ENCODE measurements at regions not wholly inside any gene's neighbourhood (a gene's known extent, or its start where the extent isn't known, plus 50 kb on each side); places are given as distances from the start of the nearest gene placed in this dataset.
A peak's percentile ranks its signal among the peaks of the same experiment; 100 is the strongest.

DNA sequence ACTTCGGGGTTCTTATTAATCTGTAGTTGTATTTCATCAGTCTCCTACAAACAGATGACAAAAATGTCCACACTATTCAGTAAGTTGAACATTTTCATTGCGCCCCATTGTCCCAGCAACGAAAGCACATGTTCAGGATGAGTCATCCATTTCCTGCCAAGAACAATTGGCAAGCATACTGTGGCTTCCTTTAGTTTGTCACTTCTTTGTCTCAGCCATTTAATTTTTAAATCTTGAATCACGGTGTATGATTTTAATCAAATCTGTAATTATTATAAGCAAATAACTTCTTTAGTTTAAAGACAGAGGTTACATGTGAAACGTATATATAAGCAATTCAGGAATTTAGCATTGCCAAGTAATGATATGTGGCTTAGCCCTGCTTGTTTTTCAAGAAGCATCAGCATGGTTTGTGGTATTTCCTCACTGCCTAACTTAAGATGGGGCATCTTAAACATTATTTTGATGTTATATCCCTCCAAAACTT is 211.3 kb upstream of the KRR1 start:
- DNase-seq (ENCODE audit: low read depth), result peak; percentile 41

DNA sequence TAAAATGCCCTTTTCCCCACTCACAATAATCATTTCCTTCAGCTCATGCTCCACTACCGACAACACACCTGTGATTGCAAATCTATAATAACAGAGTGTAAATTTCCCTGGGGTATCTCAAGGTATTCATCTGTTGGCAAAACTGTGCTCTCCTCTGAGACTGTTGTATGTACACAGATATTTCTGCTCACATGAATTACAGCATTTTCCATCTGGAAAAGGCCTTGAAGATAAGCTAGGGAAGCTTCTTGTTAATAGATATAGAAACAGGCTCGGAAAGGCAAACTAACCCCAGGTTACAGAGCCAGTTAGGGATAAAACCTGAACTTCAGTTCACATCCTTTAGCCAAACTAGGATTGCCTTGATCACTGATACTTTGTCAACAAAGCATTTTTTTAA is 210.4 kb upstream of the KRR1 start:
- DNase-seq (ENCODE audit: low read depth), result no peak

DNA sequence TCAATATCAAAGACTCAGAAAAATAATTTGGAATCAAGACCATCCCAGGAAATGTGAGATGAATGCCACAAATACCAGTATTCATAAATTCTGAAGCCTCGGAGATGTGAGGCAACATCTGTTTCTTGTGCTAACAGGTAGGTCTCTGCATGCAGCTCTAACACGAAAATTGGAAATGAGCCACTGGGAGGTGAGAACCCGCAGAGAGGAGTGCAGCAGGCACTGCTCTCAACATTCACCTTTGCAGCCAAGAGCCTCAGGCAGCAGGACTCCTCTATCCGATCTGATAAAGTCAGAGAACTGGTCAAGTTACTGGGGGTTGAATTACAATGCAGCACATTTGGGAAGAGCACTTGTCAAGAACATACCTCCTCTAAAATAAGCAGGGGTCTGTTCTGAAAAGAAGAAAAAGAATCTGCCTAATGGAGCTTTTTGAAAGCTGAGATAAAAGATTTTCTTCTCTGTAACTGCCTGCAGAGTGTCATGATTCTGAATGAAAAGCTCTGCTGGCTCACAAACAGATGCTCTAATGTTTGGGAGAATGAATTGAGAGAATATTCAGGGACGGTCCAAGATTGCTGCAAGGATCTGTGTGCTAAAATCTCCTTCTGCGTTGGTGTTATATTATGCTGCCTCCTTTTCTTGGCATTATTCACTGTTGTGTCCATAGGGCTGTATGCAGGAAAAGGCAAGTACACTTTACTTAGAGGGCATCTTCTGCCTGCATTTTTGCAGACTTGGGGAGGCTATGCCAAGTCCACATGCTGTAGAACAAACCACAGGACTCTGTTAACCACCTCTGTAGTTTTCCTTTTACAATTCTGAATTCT is 209.6 kb upstream of the KRR1 start:
- DNase-seq (ENCODE audit: low read depth), result no peak

DNA sequence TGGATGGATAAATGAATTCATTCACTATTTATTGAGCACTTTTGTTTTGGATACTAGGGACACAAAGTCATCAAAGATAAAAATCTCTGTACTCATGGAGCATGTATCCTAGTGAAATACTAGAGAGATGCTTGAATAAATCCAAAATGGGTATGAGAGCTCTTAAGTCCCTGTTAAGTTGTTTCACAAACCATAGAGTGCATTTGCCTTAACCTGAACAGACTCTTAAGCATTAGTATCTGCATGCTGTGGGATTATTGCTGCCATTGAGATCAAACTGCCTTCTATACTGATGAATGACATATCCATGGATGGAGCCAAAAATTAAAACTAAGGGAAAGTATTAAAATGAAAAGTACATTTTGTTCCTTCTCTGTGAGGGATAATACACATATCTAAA is 206.5 kb upstream of the KRR1 start:
- DNase-seq (ENCODE audit: low read depth), result no peak

DNA sequence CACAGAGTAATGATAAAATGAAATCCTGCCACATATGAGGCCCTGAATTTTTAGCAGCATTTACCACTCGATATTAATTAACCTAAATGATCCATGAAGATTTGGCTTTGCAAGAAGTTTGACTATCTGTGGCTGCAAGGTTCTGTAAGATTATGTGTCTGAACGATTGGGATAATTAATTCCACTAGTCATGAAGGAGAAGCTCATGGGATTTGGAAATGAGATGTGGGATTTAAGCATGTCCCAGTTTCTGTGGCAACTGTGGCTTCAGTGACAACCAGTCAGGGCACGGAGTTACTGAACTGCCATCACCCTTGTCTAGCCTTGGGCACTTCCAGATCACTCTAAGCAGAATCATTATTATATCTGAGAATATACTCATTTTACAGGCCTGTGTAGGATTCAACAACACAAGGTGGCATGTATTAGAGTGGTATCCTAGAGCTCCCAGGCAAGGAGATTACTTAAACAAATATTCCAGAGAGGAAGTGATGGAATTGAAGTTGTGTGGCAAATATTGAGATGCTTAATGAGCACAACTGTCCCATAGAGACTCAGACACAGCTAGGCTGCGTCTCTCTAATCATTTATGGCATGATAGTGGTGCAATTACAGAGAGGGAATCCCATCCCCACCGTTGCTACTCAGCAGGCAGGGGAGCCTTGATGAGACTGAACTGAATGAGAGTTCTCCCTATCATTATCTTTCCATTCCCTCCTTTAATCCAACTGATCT is 205.0 kb upstream of the KRR1 start:
- DNase-seq (ENCODE audit: low read depth), result no peak

DNA sequence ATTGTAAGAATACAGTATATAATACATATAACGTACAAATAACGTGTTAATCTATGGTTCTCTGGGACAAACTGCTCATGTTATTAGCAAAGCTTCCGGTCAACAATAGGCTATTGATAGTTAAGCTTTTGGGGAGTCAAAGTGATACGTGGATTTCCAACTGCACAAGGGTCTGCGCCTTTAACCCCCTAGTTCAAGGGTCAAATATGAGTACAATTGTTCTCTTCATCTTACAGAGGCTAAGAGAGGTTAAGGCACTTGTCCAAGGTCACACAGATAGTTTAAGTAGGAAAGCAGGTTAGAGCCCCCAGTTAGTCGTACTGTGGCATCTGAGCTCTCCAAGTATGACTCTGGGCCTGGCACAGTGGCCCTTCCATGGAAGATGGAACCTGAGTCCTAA is 204.3 kb upstream of the KRR1 start:
- DNase-seq (ENCODE audit: low read depth), result no peak

DNA sequence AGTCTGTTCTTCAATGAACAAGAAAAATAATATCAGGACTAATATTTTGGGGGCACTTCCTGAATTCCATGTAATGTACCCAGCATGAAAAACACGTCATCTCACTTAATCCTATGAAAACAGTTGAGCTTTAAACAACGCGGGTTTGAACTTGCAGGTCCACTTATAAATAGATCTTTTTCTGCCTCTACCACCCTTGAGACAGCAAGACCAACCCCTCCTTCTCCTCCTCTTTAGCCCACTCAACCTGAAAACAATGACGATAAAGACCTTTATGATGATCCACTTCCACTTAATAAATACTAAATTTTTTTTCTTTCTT is 203.9 kb upstream of the KRR1 start:
- no peak for DNase-seq (ENCODE audit: low read depth)

DNA sequence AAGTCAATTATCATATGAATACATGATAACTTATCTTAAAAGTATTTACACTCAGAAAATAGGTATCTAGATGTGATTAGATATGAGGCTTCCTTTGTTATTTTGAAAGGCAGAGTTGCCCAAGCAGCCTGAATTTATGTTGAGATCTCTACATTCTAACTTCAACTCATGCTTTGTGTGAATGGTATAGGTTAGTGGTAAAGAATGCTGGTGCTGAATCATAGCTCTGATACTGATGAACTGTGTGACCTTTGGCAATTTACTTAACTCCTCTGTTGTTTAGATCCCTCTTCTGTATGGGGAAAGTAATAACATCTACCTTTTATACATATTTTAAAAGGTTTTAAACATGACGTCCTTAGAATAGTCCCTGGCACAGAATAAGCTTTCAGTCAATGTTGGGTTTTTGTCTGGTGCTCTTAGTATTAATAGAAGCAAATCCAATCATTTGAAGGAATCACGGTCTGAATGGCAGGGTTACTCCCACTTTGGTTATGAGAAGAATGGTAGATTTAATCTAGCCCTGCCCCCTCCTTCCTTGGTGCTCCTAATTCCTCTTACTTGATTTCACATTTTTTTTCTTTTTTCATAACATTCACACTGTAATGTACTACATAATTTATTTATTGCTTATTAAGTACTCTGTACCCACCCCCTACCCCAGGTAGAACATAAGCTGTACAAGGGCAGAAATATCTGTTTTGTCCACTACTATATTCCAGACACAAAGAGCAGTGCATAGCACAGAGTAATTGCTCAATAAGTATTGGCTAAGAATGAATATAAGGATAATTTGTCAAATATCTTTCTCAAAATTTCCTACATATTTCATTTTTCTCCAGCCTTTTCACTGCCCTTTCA is 203.3 kb upstream of the KRR1 start:
- no peak for DNase-seq (ENCODE audit: low read depth)

GRCh38 chr12:75713434-75713833 is 202.0 kb upstream of the KRR1 start:
- no peak for DNase-seq (ENCODE audit: low read depth)

GRCh38 chr12:75712223-75712622 is 200.8 kb upstream of the KRR1 start:
- no peak for DNase-seq (ENCODE audit: low read depth)

DNA sequence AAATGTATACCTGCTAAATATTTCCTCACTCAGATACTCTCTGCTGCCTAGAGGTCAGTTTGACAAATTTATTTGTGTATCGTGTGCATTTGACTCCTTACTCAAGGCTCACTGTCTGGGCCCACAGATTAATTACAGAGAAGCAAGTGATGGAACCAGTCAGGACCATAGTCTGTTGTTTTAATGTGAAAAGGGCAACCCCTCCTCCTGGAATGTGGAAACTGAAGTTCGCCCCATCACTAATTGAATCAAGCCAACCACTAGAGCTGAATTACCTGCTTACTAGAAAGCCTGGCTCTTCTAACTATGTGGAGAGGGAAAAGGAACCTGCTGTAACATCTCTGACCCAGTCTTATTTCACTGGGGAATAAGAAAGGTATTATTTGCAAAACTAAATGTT is 199.9 kb upstream of the KRR1 start:
- DNase-seq (ENCODE audit: low read depth), result no peak

DNA sequence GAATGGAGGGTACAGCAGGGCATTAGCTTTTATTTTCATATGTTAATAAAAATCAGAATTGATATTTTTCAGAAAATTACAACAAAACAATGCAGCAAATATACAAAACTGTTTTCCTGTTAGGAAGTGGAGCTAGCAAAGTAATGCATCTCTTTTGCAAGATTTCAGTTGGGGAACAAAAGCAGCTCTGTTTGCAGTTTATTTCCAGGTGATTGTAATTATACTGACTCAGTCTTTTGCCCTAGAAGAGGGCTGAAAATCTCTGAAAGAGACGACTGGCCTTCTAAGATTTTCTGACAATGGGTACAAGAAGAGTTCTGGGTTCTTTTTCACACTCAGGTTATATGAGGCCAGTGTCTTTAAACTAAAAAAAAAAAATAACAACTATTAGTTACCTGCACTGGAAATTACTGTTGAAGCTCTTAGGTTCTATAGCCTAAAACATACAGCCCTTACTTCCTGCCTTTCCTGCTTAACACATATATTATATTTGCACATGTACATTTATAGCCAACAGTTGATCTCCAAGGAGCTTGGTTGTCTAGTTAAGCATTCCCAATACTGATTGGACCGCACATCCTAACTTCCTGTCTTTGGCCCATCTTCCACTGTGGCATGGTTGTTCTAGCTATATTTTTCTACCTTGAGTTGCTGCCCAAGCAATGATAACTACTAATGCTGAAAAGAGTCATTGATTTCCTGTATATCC is 199.1 kb upstream of the KRR1 start:
- DNase-seq (ENCODE audit: low read depth), result no peak

GRCh38 chr12:75709503-75709902 is 198.1 kb upstream of the KRR1 start:
- DNase-seq (ENCODE audit: low read depth), result no peak

- DNase-seq (ENCODE audit: low read depth), result no peak
Observed at GRCh38 chr12:75708802-75709201, 197.4 kb upstream of the KRR1 start.

DNA sequence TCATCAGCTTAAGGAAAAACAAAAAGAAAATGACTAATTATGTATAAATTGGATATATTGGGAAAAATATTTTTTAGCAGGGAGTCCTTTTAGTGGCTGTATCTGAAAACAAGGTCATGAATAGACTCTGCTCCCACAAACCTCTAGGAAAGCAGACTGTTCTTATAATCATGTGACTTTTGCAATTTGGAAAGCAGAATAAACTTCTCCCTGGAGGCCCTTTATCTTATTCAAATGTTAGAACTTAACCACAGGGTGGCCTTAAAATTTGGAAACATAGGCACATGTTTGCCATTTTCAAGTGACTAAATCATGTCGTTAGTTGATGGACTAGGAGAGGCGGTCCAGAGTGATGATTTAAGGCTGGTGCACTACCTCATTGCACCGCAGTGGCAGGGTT is 196.6 kb upstream of the KRR1 start:
- no peak for DNase-seq (ENCODE audit: low read depth)

DNA sequence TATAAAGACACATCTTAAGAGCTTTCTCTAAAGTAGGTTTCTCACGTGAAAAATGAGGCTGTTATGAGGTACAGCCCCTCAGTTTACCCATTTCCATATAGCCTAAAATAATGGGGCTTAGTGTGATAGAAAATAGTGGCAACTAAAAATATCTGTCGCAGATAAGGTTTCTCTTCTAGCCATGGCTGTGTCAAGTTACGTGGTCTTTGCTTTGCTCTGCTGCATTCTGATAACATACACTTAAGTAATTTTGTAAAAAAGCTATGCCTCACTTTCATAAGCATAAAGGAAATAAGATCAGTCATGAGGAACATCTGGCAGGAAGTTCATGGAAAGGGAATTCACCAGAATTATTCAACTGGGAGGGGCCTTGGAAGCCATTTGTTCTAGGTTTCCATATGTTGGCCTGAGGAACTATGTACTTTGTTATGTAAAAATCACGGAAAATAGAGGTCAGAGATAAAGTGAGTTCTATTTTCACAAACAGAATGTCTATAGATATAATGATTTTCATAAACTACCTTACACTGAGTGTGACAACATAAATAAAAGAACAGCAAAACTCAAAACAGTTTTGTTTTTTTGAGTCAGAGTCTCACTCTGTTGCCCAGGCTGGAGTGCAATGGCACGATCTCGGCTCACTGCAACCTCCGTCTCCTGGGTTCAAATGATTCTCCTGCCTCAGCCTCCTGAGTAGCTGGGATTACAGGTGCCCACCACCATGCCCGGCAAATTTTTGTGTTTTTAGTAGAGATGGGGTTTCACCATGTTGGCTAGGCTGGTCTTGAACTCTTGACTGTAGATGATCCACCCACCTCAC is 195.6 kb upstream of the KRR1 start:
- DNase-seq (ENCODE audit: low read depth), result no peak

GRCh38 chr12:75705749-75706711 is 194.6 kb upstream of the KRR1 start:
- DNase-seq (ENCODE audit: low read depth), result no peak

- DNase-seq (ENCODE audit: low read depth), result no peak
Observed at GRCh38 chr12:75704664-75705063, 193.3 kb upstream of the KRR1 start.

- no peak for DNase-seq (ENCODE audit: low read depth)
Observed at GRCh38 chr12:75704208-75704607, 192.8 kb upstream of the KRR1 start.

DNA sequence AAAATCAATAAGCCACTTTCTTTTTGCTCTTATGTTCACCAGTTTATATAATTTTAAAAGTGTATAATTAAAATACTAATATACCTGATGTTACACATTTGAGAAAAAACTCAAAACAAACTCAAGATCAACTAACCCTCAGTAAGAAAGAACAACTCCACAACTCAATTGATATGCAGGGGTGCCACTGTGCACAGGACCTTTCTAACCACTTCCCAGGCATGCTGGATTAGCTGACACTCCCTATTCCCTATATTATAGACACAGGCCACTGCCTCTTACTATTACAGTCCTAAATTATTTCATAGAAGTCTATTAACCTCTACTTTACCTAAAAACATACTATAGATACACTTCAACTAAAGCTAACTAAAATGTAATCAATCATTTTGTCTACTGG is 191.7 kb upstream of the KRR1 start:
- DNase-seq (ENCODE audit: low read depth), result no peak

Measured in stimulated activated CD4-positive, alpha-beta T cell treated with anti-CD3 and anti-CD28 coated beads, Interleukin-2, amount 100 ng/mL, for 4 hours (primary cell).